GM12878 (cell line): ENCODE measurements at regions not wholly inside any gene's neighbourhood (a gene's known extent, or its start where the extent isn't known, plus 50 kb on each side); places are given as distances from the start of the nearest gene placed in this dataset.
"Not testable (repeated sequence)": the region's sequence is repeated elsewhere in the genome, so short reads cannot be mapped to it uniquely, and the experiment has no call there.

Experiments used
- ATAC-seq: fragments of 200-7000 bp; cut with Tn5 transposase; 3 replicates; pipeline ENCODE4 v1.9.1; 2020; ENCODE audit warnings: mild to moderate bottlenecking, moderate library complexity
- BruUV-seq: library from RNA; stranded (reverse); fragments of 400-500 nt; replicated peaks from 2 replicates; lab custom pipeline; 2021; lab: Mats Ljungman, UMichigan
- CTCF ChIA-PET: fragments of 300-600 bp; sonication (Branson Sonifier 250); formaldehyde crosslinking; extraction: SDS; loops from one replicate; lab custom pipeline; 2021; ENCODE audit warnings: inconsistent platforms; lab: Yijun Ruan, JAX
- POLR2A ChIA-PET: fragments of 350-600 bp; formaldehyde crosslinking; extraction: SDS; loops from one replicate; lab custom pipeline; 2021; ENCODE audit warnings: inconsistent platforms; lab: Charles Lee
- RAD21 ChIA-PET: fragments of 300-600 bp; sonication (Branson Sonifier 250); formaldehyde crosslinking; loops from one replicate; lab custom pipeline; 2023; ENCODE audit warnings: antibody characterized with exemption; ENCODE audit not compliant: unreplicated experiment; lab: Charles Lee
- SMC1A ChIA-PET: fragments of 300-600 bp; sonication (Branson Sonifier 250); formaldehyde crosslinking; loops from one replicate; lab custom pipeline; 2023; ENCODE audit not compliant: unreplicated experiment, uncharacterized antibody; lab: Charles Lee
- DNase-seq: peaks from one replicate; pipeline ENCODE4 v3.0.0-alpha.2; 2011; ENCODE audit warnings: low read depth, low spot score
- FAIRE-seq: peaks from 3 replicates; lab custom pipeline; 2011; peaks lifted over from hg19 to GRCh38; lab: Jason Lieb, UNC
- H2AFZ ChIP-seq: 2 replicates; pipeline ENCODE4 v1.6.0; 2011; ENCODE audit warnings: low read depth, low read length, control low read depth; ENCODE audit not compliant: control insufficient read depth
- H3K27ac ChIP-seq: 2 replicates; pipeline ENCODE4 v1.5.1; 2011; ENCODE audit warnings: control low read depth; ENCODE audit not compliant: control insufficient read depth, insufficient read depth
- H3K27me3 ChIP-seq, 2 experiments: replicated peaks in 1 of 2; 2 replicates each; pipeline versions ENCODE4 v1.6.0 to v1.6.1; 2011; ENCODE audit warnings: low read length in 1 of 2; ENCODE audit not compliant: control insufficient read depth in 2 of 2, insufficient read depth in 2 of 2
- H3K36me3 ChIP-seq, 2 experiments: 2 replicates each; pipeline ENCODE4 v1.5.1; 2011; ENCODE audit warnings: low read length in 1 of 2; ENCODE audit not compliant: control insufficient read depth in 2 of 2, insufficient read depth in 2 of 2
- H3K4me1 ChIP-seq: 2 replicates; pipeline ENCODE4 v1.6.1; 2011; ENCODE audit warnings: mild to moderate bottlenecking, low read length, moderate library complexity, mixed read lengths; ENCODE audit not compliant: control insufficient read depth, insufficient read depth
- H3K4me2 ChIP-seq: 2 replicates; pipeline ENCODE4 v1.6.0; 2011; ENCODE audit warnings: control low read depth; ENCODE audit not compliant: control insufficient read depth, insufficient read depth
- H3K4me3 ChIP-seq: fragments of 200-600 bp; sonication (generic); 2 replicates; pipeline ENCODE4 v1.5.1; 2016
- H3K79me2 ChIP-seq: 2 replicates; pipeline ENCODE4 v1.6.0; 2011; ENCODE audit warnings: low read length; ENCODE audit not compliant: control insufficient read depth, insufficient read depth
- H3K9ac ChIP-seq: 2 replicates; pipeline ENCODE4 v1.8.0; 2011; ENCODE audit warnings: low read length, control low read depth, mixed read lengths; ENCODE audit not compliant: control insufficient read depth, insufficient read depth
- H3K9me3 ChIP-seq: replicated peaks from 3 replicates; pipeline ENCODE4 v1.5.1; 2011; ENCODE audit warnings: mild to moderate bottlenecking, low read length; ENCODE audit not compliant: control insufficient read depth, insufficient read depth
- H4K20me1 ChIP-seq: 2 replicates; pipeline ENCODE4 v1.6.0; 2011; ENCODE audit not compliant: control insufficient read depth, insufficient read depth
- CHD1 ChIP-seq: IDR thresholded peaks from 2 replicates; pipeline ENCODE4 v1.6.1; 2012; ENCODE audit warnings: low read depth, low read length, improper control_type of control experiment
- SIX5 ChIP-seq: IDR thresholded peaks from 2 replicates; pipeline ENCODE4 v1.6.1; 2011; ENCODE audit warnings: mild to moderate bottlenecking, low read depth, low read length, moderate library complexity; ENCODE audit not compliant: severe bottlenecking
- ZNF207 ChIP-seq: fragments of 450-650 bp; IDR thresholded peaks from 2 replicates; pipeline ENCODE4 v1.6.1; 2014; ENCODE audit warnings: antibody characterized with exemption, mild to moderate bottlenecking, borderline replicate concordance
- WGBS: methylation state at CpG from one replicate; pipeline ENCODE4 v1.1.6; 2016; ENCODE audit warnings: low lambda C conversion rate; ENCODE audit not compliant: insufficient replicate concordance, insufficient coverage; ENCODE audit errors: missing lambda C conversion rate; 5-methylcytosine and 5-hydroxymethylcytosine counted together
- in situ Hi-C: fragments of 300-500 bp; cut with MboI; formaldehyde crosslinking; loops from 9 replicates; pipeline ENCODE4 v1.14.3; 2018; ENCODE audit warnings: mixed read lengths
- intact Hi-C: fragments of 100-400 bp; cut with micrococcal nuclease; formaldehyde crosslinking; loops from one replicate; pipeline ENCODE4 v1.14.2; 2022; ENCODE audit not compliant: unreplicated experiment
- TF ChIP-seq, protein P1 (sequence below): fragments of 450-650 bp; IDR thresholded peaks from 2 replicates; pipeline ENCODE4 v1.6.1; 2017; ENCODE audit warnings: antibody characterized with exemption, mild to moderate bottlenecking, moderate library complexity
- TF ChIP-seq, protein P2 (sequence below): IDR thresholded peaks from 2 replicates; pipeline ENCODE4 v1.6.1; 2011; ENCODE audit warnings: mild to moderate bottlenecking, low read depth, low read length, moderate library complexity; ENCODE audit not compliant: insufficient replicate concordance

DNA sequence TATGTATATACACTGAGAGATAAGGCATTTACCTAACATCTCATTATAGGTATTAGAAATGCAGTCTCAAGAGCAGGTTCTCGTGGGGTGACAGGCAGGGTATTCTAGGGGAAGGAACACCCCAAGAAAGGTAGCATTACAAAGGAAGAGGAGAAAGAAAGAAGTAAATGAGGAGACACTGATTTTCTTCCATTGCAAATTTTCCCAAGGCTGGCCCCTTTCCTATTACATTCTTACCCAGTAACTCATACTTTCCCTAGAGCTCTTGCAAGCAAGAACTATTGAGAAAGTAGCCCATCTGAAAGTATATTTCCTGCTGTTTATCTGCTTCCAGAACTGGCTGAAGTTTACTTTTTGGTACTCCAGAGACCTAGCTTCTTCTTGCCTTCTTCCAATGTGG is 287.0 kb downstream of the ZNF326 start:
- H3K9ac ChIP-seq, H3K27ac ChIP-seq, H3K27me3 ChIP-seq, H4K20me1 ChIP-seq, ATAC-seq, H3K4me1 ChIP-seq, H3K4me3 ChIP-seq, intact Hi-C loops, DNase-seq, H3K36me3 ChIP-seq, H3K4me2 ChIP-seq, POLR2A ChIA-PET, in situ Hi-C loops, H3K79me2 ChIP-seq, H3K9me3 ChIP-seq, H2AFZ ChIP-seq, FAIRE-seq, BruUV-seq, RAD21 ChIA-PET: not testable (repeated sequence)
- SMC1A ChIA-PET: interaction anchor here (0.8 to 1.7 kb wide), 3 partner anchors 15 to 146 kb away, joined by 3 to 5 read pairs (median 3); no protein-coding TSS in a partner anchor
- CTCF ChIA-PET: interaction anchor here (0.5 to 1.1 kb wide), 2 partner anchors 10 to 36 kb away, joined by 3 to 4 read pairs; no protein-coding TSS in a partner anchor
- WGBS: 0% methylated on average over 1 of the region's 1 CpG

DNA sequence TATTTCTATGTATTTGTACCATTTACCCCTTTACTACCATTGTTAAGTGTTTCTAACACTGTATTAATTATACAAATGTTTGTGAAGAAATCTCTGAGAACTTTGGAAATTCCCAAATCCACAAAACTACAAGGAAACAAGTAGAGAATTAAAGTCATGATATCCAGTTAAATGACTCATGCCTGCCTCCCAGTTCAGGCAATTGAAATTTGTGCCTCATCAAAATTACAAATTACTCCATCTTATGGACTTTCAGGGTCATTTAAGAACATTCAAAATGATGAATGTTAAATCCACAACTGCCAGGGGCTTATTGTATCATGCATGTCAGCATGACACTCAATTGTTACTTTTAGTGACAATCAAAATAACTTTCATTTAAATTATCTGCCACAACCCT is 282.4 kb downstream of the ZNF326 start:
- intact Hi-C loops: no loop called here
- no peaks in the 10 kb centered on the region for H3K36me3 ChIP-seq
- no peak overlapping the region for H3K4me3 ChIP-seq
- no peak overlapping the region for H2AFZ ChIP-seq
- POLR2A ChIA-PET: no interaction called here
- no peaks in the 10 kb centered on the region for H3K79me2 ChIP-seq
- SMC1A ChIA-PET: no interaction called here
- no peaks in the 10 kb centered on the region for H3K4me1 ChIP-seq
- no TSS peak for BruUV-seq
- TF ChIP-seq SIX5 (no peak), CHD1 (no peak), ZNF207 (no peak)
- TF ChIP-seq, protein P1, sequence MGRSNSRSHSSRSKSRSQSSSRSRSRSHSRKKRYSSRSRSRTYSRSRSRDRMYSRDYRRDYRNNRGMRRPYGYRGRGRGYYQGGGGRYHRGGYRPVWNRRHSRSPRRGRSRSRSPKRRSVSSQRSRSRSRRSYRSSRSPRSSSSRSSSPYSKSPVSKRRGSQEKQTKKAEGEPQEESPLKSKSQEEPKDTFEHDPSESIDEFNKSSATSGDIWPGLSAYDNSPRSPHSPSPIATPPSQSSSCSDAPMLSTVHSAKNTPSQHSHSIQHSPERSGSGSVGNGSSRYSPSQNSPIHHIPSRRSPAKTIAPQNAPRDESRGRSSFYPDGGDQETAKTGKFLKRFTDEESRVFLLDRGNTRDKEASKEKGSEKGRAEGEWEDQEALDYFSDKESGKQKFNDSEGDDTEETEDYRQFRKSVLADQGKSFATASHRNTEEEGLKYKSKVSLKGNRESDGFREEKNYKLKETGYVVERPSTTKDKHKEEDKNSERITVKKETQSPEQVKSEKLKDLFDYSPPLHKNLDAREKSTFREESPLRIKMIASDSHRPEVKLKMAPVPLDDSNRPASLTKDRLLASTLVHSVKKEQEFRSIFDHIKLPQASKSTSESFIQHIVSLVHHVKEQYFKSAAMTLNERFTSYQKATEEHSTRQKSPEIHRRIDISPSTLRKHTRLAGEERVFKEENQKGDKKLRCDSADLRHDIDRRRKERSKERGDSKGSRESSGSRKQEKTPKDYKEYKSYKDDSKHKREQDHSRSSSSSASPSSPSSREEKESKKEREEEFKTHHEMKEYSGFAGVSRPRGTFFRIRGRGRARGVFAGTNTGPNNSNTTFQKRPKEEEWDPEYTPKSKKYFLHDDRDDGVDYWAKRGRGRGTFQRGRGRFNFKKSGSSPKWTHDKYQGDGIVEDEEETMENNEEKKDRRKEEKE: no peak
- TF ChIP-seq, protein P2, sequence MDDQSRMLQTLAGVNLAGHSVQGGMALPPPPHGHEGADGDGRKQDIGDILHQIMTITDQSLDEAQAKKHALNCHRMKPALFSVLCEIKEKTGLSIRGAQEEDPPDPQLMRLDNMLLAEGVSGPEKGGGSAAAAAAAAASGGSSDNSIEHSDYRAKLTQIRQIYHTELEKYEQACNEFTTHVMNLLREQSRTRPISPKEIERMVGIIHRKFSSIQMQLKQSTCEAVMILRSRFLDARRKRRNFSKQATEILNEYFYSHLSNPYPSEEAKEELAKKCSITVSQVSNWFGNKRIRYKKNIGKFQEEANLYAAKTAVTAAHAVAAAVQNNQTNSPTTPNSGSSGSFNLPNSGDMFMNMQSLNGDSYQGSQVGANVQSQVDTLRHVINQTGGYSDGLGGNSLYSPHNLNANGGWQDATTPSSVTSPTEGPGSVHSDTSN: no peak
- CTCF ChIA-PET: no interaction called here
- H4K20me1 ChIP-seq: no peaks in the 10 kb centered on the region
- ATAC-seq (no peak), DNase-seq (no peak), FAIRE-seq (no peak)
- no peaks in the 10 kb centered on the region for H3K27me3 ChIP-seq
- H3K4me2 ChIP-seq: no peak overlapping the region
- H3K9me3 ChIP-seq: no peaks in the 10 kb centered on the region
- in situ Hi-C loops: no loop called here
- RAD21 ChIA-PET: no interaction called here
- H3K27ac ChIP-seq: no peak overlapping the region
- H3K9ac ChIP-seq: no peak overlapping the region
